A549 (cell line): ENCODE measurements at regions not wholly inside any gene's neighbourhood (a gene's known extent, or its start where the extent isn't known, plus 50 kb on each side); places are given as distances from the start of the nearest gene placed in this dataset.
A peak's percentile ranks its signal among the peaks of the same experiment; 100 is the strongest.

ENCODE experiments used
- ATAC-seq, 2 experiments: fragments of 200-7000 bp in 1 of 2; fragments of >200 bp in 1 of 2; cut with Nextera tagmentation in 1 of 2; cut with Tn5 transposase in 1 of 2; 3 replicates each; pipeline versions ENCODE4 v1.8.0 to v1.9.1; 2018 to 2020; ENCODE audit warnings: mild to moderate bottlenecking in 1 of 2, moderate library complexity in 1 of 2
- CTCF ChIA-PET: fragments of 300-600 bp; sonication (Branson Sonifier 250); formaldehyde crosslinking; extraction: SDS; loops from one replicate; lab custom pipeline; 2021; ENCODE audit warnings: antibody characterized with exemption, inconsistent platforms; lab: Yijun Ruan, JAX
- POLR2A ChIA-PET: fragments of 350-600 bp; formaldehyde crosslinking; extraction: SDS; loops from one replicate; lab custom pipeline; 2021; ENCODE audit warnings: antibody characterized with exemption, inconsistent platforms; lab: Yijun Ruan, JAX
- DNase-seq, 2 experiments: peaks; one replicate each; pipeline versions ENCODE4 v3.0.0 to v3.0.0-alpha.2; 2011 to 2016; ENCODE audit warnings: low read depth in 1 of 2, low spot score in 1 of 2
- FAIRE-seq: peaks from 2 replicates; lab custom pipeline; 2011; peaks lifted over from hg19 to GRCh38; lab: Jason Lieb, UNC
- H3K27ac ChIP-seq, 2 experiments: fragments of >200 bp; sonication (Bioruptor Twin); formaldehyde crosslinking; 3 replicates each; pipeline ENCODE4 v1.5.1; 2016 to 2017
- H3K4me1 ChIP-seq: fragments of >200 bp; sonication (Bioruptor Twin); formaldehyde crosslinking; 3 replicates; pipeline ENCODE4 v1.6.1; 2016
- H3K4me2 ChIP-seq: fragments of >200 bp; sonication (Bioruptor Twin); formaldehyde crosslinking; 3 replicates; pipeline ENCODE4 v1.6.1; 2016
- H3K4me3 ChIP-seq: fragments of >200 bp; sonication (Bioruptor Twin); formaldehyde crosslinking; 3 replicates; pipeline ENCODE4 v1.5.1; 2016
- H3K9me3 ChIP-seq: fragments of >200 bp; sonication (Bioruptor Twin); formaldehyde crosslinking; 3 replicates; pipeline ENCODE4 v1.6.1; 2016
- CBX2 ChIP-seq: fragments of 200-600 bp; sonication (generic); IDR thresholded peaks from 2 replicates; pipeline ENCODE4 v1.6.1; 2016; ENCODE audit warnings: low read depth, mild to moderate bottlenecking, borderline replicate concordance
- CEBPB ChIP-seq, 2 experiments: fragments of >200 bp in 1 of 2; sonication (Bioruptor Twin) in 1 of 2; formaldehyde crosslinking in 1 of 2; IDR thresholded peaks; 2 replicates each; pipeline ENCODE4 v1.6.1; 2012 to 2016
- CHD4 ChIP-seq: fragments of 200-600 bp; sonication (generic); IDR thresholded peaks from 2 replicates; pipeline ENCODE4 v1.6.1; 2016; ENCODE audit warnings: antibody characterized with exemption, mild to moderate bottlenecking, borderline replicate concordance
- GATA3 ChIP-seq: IDR thresholded peaks from 2 replicates; pipeline ENCODE4 v1.6.1; 2012; ENCODE audit warnings: borderline replicate concordance
- HDAC2 ChIP-seq: fragments of 200-600 bp; sonication (generic); IDR thresholded peaks from 2 replicates; pipeline ENCODE4 v1.6.1; 2016
- HOXA7 ChIP-seq: fragments of 250-450 bp; sonication (Bioruptor Pico); IDR thresholded peaks from 2 replicates; pipeline ENCODE4 v1.5.0; 2020; ENCODE audit warnings: mild to moderate bottlenecking, moderate library complexity
- HOXB13 ChIP-seq: fragments of 250-450 bp; sonication (Bioruptor Pico); IDR thresholded peaks from 2 replicates; pipeline ENCODE4 v1.5.0; 2020; ENCODE audit warnings: low read depth, mild to moderate bottlenecking, moderate library complexity
- HOXB5 ChIP-seq: fragments of 250-450 bp; sonication (Bioruptor Pico); IDR thresholded peaks from 2 replicates; pipeline ENCODE4 v1.5.0; 2020; ENCODE audit warnings: mild to moderate bottlenecking, moderate library complexity
- JUN ChIP-seq, 2 experiments: fragments of >200 bp; sonication (Bioruptor Twin); formaldehyde crosslinking; IDR thresholded peaks; 2 replicates in 1 of 2; 3 replicates in 1 of 2; pipeline ENCODE4 v1.6.1; 2016 to 2017
- JUNB ChIP-seq: fragments of >200 bp; sonication (Bioruptor Twin); formaldehyde crosslinking; IDR thresholded peaks from 2 replicates; pipeline ENCODE4 v1.6.1; 2016
- KDM5A ChIP-seq: fragments of 200-600 bp; sonication (generic); IDR thresholded peaks from 2 replicates; pipeline ENCODE4 v1.6.1; 2016; ENCODE audit warnings: antibody characterized with exemption, mild to moderate bottlenecking
- MAZ ChIP-seq: fragments of 150-350 bp; IDR thresholded peaks from 2 replicates; pipeline ENCODE4 v1.6.1; 2014; ENCODE audit warnings: antibody characterized with exemption, low read depth, low read length, borderline replicate concordance
- MYC ChIP-seq: IDR thresholded peaks from 2 replicates; pipeline ENCODE4 v1.6.1; 2012; ENCODE audit warnings: mild to moderate bottlenecking, inconsistent platforms, low read length, improper control_type of control experiment, borderline replicate concordance
- RAD21 ChIP-seq, 2 experiments: fragments of >200 bp in 1 of 2; sonication (Bioruptor Twin) in 1 of 2; formaldehyde crosslinking in 1 of 2; IDR thresholded peaks in 1 of 2; conservative IDR thresholded peaks in 1 of 2; 2 replicates in 1 of 2; 3 replicates in 1 of 2; pipeline ENCODE4 v1.6.1; 2012 to 2018; ENCODE audit warnings: inconsistent platforms in 1 of 2
- RARB ChIP-seq: fragments of 250-450 bp; sonication (Bioruptor Pico); IDR thresholded peaks from 2 replicates; pipeline ENCODE4 v1.8.0; 2021; ENCODE audit warnings: mild to moderate bottlenecking, moderate library complexity
- RCOR1 ChIP-seq: fragments of 150-350 bp; IDR thresholded peaks from 2 replicates; pipeline ENCODE4 v1.6.1; 2014; ENCODE audit warnings: antibody characterized with exemption, low read length, low read depth
- SREBF2 ChIP-seq: fragments of 450-650 bp; IDR thresholded peaks from 2 replicates; pipeline ENCODE4 v1.6.1; 2014; ENCODE audit warnings: mild to moderate bottlenecking, moderate library complexity
- TP53 ChIP-seq: fragments of 250-450 bp; sonication (Bioruptor Pico); IDR thresholded peaks from 2 replicates; pipeline ENCODE4 v1.5.0; 2021; ENCODE audit warnings: mild to moderate bottlenecking, moderate library complexity
- ZC3H11A ChIP-seq: fragments of 450-650 bp; IDR thresholded peaks from 2 replicates; pipeline ENCODE4 v1.6.1; 2014; ENCODE audit warnings: antibody characterized with exemption, mild to moderate bottlenecking
- ZFP36 ChIP-seq: fragments of 450-650 bp; IDR thresholded peaks from 2 replicates; pipeline ENCODE4 v1.6.1; 2014; ENCODE audit warnings: borderline replicate concordance; ENCODE audit not compliant: partially characterized antibody
- WGBS: methylation state at CpG from one replicate; pipeline ENCODE4 v1.1.6; 2017; ENCODE audit errors: missing lambda C conversion rate; 5-methylcytosine and 5-hydroxymethylcytosine counted together
- TF ChIP-seq, protein P1 (sequence below): IDR thresholded peaks from 2 replicates; pipeline ENCODE4 v1.6.1; 2012
- TF ChIP-seq, protein P2 (sequence below): fragments of >200 bp; sonication (Bioruptor Twin); formaldehyde crosslinking; IDR thresholded peaks from 3 replicates; pipeline ENCODE4 v1.5.1; 2016
- TF ChIP-seq, protein P3 (sequence below): fragments of 250-450 bp; sonication (Bioruptor Pico); IDR thresholded peaks from 2 replicates; pipeline ENCODE4 v1.5.0; 2020; ENCODE audit warnings: low read depth, mild to moderate bottlenecking, moderate library complexity
- TF ChIP-seq, protein P4 (sequence below): fragments of >200 bp; sonication (Bioruptor Twin); formaldehyde crosslinking; IDR thresholded peaks from 2 replicates; pipeline ENCODE4 v1.6.1; 2016
- TF ChIP-seq, protein P5 (sequence below): IDR thresholded peaks from 2 replicates; pipeline ENCODE4 v1.6.1; 2012; ENCODE audit warnings: low read depth, borderline replicate concordance

DNA sequence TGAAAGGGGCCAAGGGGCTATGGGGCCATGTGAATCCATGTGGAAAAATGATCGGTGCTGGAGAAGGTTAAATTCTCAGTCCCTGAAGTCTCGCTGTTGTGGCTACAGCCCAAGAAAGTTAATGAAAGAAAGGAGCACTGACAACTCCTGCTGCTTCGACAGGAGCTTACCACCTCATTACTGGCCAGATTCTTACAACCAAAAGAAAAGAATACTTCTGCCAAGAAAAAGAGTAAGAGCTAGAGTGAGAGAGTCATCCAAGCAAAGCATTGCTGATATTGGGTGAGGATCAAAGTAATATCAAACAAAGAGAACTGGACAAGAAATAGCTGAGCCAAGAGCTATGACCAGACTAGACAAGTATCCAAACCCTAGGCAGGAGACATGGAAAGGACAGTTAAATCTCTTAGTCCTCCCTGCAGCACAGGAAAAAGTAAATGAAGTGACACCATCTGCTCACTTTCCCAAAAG is 348.4 kb upstream of the PLSCR5 start:
- DNase-seq (no peak), ATAC-seq (no peak), FAIRE-seq (no peak)
- Histone ChIP-seq H3K4me1 (no peaks in the 10 kb centered on the region), H3K27ac (no peak overlapping the region), H3K9me3 (no peaks in the 10 kb centered on the region), H3K4me3 (no peak overlapping the region), H3K4me2 (no peak overlapping the region)
- POLR2A ChIA-PET, result no interaction called here
- CTCF ChIA-PET, result no interaction called here
- 15% methylated on average over 3 of the region's 3 CpGs for WGBS
- TF ChIP-seq CBX2 (no peak), RCOR1 (no peak), HOXB13 (no peak), RAD21 (conservative IDR thresholded peaks at IDR 0.05 in 1 of 2, IDR thresholded peaks at IDR 0.05 in 1 of 2) (no peak), MAZ (no peak), JUNB (no peak), KDM5A (no peak), CEBPB (IDR thresholded peaks at IDR 0.05) (no peak), ZC3H11A (no peak), HOXB5 (CRISPR knock-in tag) (no peak), TP53 (CRISPR knock-in tag) (no peak)
- TF ChIP-seq, protein P1, sequence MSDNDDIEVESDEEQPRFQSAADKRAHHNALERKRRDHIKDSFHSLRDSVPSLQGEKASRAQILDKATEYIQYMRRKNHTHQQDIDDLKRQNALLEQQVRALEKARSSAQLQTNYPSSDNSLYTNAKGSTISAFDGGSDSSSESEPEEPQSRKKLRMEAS, result no peak

DNA sequence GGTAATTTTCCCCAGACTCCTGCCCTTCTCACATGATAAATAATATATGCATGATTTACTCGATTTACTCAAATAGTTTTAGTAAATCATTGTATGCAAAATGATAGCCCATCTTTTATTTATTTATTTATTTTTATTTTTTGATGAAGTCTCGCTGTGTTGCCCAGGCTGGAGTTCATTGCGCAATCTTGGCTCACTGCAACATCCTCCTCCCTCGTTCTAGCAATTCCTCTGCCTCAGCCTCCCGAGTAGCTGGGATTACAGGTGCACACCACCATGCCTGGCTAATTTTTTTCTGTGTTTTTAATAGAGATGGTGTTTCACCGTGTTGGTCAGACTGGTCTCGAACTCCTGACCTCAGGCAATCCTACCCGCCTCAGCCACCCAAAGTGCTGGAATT is 343.8 kb upstream of the PLSCR5 start:
- ChIA-PET POLR2A (no interaction called here), CTCF (no interaction called here)
- FAIRE-seq, result no peak
- Histone ChIP-seq H3K4me3 (no peak overlapping the region), H3K4me2 (no peak overlapping the region)
- DNase-seq, result no peak
- TF ChIP-seq, protein P2, sequence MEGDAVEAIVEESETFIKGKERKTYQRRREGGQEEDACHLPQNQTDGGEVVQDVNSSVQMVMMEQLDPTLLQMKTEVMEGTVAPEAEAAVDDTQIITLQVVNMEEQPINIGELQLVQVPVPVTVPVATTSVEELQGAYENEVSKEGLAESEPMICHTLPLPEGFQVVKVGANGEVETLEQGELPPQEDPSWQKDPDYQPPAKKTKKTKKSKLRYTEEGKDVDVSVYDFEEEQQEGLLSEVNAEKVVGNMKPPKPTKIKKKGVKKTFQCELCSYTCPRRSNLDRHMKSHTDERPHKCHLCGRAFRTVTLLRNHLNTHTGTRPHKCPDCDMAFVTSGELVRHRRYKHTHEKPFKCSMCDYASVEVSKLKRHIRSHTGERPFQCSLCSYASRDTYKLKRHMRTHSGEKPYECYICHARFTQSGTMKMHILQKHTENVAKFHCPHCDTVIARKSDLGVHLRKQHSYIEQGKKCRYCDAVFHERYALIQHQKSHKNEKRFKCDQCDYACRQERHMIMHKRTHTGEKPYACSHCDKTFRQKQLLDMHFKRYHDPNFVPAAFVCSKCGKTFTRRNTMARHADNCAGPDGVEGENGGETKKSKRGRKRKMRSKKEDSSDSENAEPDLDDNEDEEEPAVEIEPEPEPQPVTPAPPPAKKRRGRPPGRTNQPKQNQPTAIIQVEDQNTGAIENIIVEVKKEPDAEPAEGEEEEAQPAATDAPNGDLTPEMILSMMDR, result no peak
- peak; percentile 15 to 33; a peak in 1 of 4 replicates for TF ChIP-seq CEBPB (IDR thresholded peaks at IDR 0.05)
- TF ChIP-seq JUN (IDR thresholded peaks at IDR 0.05), result no peak
- TF ChIP-seq ZFP36, result no peak
- no peak for TF ChIP-seq SREBF2
- no peak for TF ChIP-seq RARB (CRISPR knock-in tag)
- TF ChIP-seq, all 56 proteins: peak for 1
- H3K9me3 ChIP-seq, result no peaks in the 10 kb centered on the region
- no peak for ATAC-seq
- no peaks in the 10 kb centered on the region for H3K4me1 ChIP-seq
- H3K27ac ChIP-seq, result no peak overlapping the region
- 22% methylated on average over 8 of the region's 8 CpGs for WGBS

DNA sequence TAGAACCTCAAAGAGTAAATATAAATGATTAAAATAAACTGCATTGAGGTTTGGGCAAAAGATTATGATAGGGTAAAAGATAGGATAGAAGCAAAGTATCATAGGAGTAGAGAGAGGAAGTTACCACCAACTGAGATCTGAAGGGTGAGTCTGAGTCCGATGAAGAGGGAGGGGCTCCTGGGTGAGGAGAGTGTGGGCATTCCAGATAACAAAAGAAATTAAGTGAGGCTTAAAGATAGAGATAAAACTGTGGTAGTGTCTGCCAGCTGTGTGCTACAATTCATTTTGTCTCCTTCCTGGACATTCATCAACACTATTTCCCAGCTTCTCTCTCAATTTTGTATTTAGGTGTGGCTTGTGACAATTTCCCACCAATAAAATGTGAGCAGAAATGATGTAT is 343.0 kb upstream of the PLSCR5 start:
- no peak overlapping the region for H3K27ac ChIP-seq
- FAIRE-seq, result no peak
- no peak for TF ChIP-seq GATA3
- no peaks in the 10 kb centered on the region for H3K4me1 ChIP-seq
- WGBS, result 4% methylated on average over 1 of the region's 1 CpG
- no peak for ATAC-seq
- ChIA-PET POLR2A (no interaction called here), CTCF (no interaction called here)
- no peaks in the 10 kb centered on the region for H3K9me3 ChIP-seq
- H3K4me2 ChIP-seq, result no peak overlapping the region
- H3K4me3 ChIP-seq, result no peak overlapping the region
- no peak for DNase-seq

DNA sequence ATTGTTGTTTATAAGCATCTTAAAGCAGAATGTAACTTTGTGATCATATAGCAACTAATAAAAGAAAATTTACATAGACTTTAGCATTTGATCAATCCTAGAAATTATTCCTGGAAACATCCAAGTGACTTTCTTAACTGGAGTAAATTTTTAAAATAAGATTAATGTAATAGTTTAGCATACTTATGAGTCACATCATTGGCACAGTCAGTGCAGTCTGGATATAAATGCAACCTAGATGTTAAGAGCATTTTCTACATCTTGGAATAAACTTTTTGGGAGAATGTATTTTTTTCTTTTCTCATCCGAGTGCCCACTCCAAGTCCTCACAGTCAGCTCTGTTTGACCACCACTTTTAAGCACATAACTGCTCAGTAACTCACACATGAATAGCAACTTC is 324.6 kb upstream of the PLSCR5 start:
- DNase-seq (no peak), ATAC-seq (no peak), FAIRE-seq (no peak)
- H3K4me3 ChIP-seq, result no peak overlapping the region
- H3K9me3 ChIP-seq, result no peaks in the 10 kb centered on the region
- ChIA-PET POLR2A (no interaction called here), CTCF (no interaction called here)
- 13% methylated on average over 1 of the region's 1 CpG for WGBS
- no peak overlapping the region for H3K4me2 ChIP-seq
- H3K27ac ChIP-seq, result no peak overlapping the region
- no peaks in the 10 kb centered on the region for H3K4me1 ChIP-seq
- TF ChIP-seq HDAC2 (no peak), CHD4 (no peak), RARB (CRISPR knock-in tag) (no peak), JUN (IDR thresholded peaks at IDR 0.05) (no peak), SREBF2 (no peak), RCOR1 (no peak), HOXA7 (CRISPR knock-in tag) (no peak), MYC (no peak)
- TF ChIP-seq, protein P3, sequence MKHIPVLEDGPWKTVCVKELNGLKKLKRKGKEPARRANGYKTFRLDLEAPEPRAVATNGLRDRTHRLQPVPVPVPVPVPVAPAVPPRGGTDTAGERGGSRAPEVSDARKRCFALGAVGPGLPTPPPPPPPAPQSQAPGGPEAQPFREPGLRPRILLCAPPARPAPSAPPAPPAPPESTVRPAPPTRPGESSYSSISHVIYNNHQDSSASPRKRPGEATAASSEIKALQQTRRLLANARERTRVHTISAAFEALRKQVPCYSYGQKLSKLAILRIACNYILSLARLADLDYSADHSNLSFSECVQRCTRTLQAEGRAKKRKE (CRISPR knock-in tag), result no peak
- TF ChIP-seq, protein P4, sequence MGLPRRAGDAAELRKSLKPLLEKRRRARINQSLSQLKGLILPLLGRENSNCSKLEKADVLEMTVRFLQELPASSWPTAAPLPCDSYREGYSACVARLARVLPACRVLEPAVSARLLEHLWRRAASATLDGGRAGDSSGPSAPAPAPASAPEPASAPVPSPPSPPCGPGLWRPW, result no peak
- TF ChIP-seq, protein P5, sequence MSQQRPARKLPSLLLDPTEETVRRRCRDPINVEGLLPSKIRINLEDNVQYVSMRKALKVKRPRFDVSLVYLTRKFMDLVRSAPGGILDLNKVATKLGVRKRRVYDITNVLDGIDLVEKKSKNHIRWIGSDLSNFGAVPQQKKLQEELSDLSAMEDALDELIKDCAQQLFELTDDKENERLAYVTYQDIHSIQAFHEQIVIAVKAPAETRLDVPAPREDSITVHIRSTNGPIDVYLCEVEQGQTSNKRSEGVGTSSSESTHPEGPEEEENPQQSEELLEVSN, result no peak
